ENCODE measurements at regions not wholly inside any gene's neighbourhood (a gene's known extent, or its start where the extent isn't known, plus 50 kb on each side); places are given as distances from the start of the nearest gene placed in this dataset.

DNA sequence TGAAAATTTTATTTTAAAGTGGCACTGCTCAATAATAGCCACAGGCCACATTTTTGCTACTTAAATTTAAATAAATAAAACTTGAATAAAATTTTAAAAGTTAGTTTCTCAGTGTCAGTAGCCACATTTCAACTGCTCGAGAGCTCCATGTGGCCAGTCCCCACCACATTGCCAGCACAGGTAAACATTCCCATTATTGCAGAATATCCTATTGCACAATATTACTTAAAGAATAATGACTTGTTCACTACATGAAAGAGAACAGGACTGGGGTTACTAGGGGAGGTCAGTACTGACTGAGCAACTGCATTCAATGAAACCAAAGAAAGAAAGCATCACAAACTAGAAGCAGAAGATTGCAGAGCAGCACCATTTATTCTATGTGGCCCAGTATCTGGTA, 2201.6 kb upstream of the TENM3 start:
- no peak overlapping the region for H3K4me3 ChIP-seq (ENCODE audit: low read depth, low read length)
- no peak overlapping the region for H3K27ac ChIP-seq (ENCODE audit: low read depth, low read length)
- H3K79me2 ChIP-seq (ENCODE audit: control insufficient read depth, insufficient read depth, low read length, unreplicated experiment) = no peaks in the 10 kb centered on the region
- no peaks in the 10 kb centered on the region for H3K4me1 ChIP-seq (ENCODE audit: control insufficient read depth, insufficient read depth, low read length, unreplicated experiment)
- no peak overlapping the region for H2AFZ ChIP-seq (ENCODE audit: low read length, unreplicated experiment)
- no peaks in the 10 kb centered on the region for H3K36me3 ChIP-seq (ENCODE audit: insufficient read depth, low read length)
- no peaks in the 10 kb centered on the region for H3K27me3 ChIP-seq (ENCODE audit: insufficient read depth, low read length)

- H2AFZ ChIP-seq (ENCODE audit: low read length, unreplicated experiment) = no peak overlapping the region
- no peak overlapping the region for H3K4me3 ChIP-seq (ENCODE audit: low read depth, low read length)
- H3K27ac ChIP-seq (ENCODE audit: low read depth, low read length) = no peak overlapping the region
- H3K36me3 ChIP-seq (ENCODE audit: insufficient read depth, low read length) = no peaks in the 10 kb centered on the region
- peaks cover 20% of the 10 kb centered on the region for H3K27me3 ChIP-seq (ENCODE audit: insufficient read depth, low read length)
- H3K79me2 ChIP-seq (ENCODE audit: control insufficient read depth, insufficient read depth, low read length, unreplicated experiment) = no peaks in the 10 kb centered on the region
- H3K4me1 ChIP-seq (ENCODE audit: control insufficient read depth, insufficient read depth, low read length, unreplicated experiment) = no peaks in the 10 kb centered on the region
Observed at GRCh38 chr4:180052629-180053028, 2190.6 kb upstream of the TENM3 start.

- no peaks in the 10 kb centered on the region for H3K4me1 ChIP-seq (ENCODE audit: control insufficient read depth, insufficient read depth, low read length, unreplicated experiment)
- H3K4me3 ChIP-seq (ENCODE audit: low read depth, low read length) = no peak overlapping the region
- H3K36me3 ChIP-seq (ENCODE audit: insufficient read depth, low read length) = no peaks in the 10 kb centered on the region
- no peak overlapping the region for H2AFZ ChIP-seq (ENCODE audit: low read length, unreplicated experiment)
- no peak overlapping the region for H3K27ac ChIP-seq (ENCODE audit: low read depth, low read length)
- peaks cover 34% of the 10 kb centered on the region for H3K27me3 ChIP-seq (ENCODE audit: insufficient read depth, low read length)
- no peaks in the 10 kb centered on the region for H3K79me2 ChIP-seq (ENCODE audit: control insufficient read depth, insufficient read depth, low read length, unreplicated experiment)
Observed at GRCh38 chr4:180054291-180054690, 2188.9 kb upstream of the TENM3 start.

- no peak overlapping the region for H2AFZ ChIP-seq (ENCODE audit: low read length, unreplicated experiment)
- no peak overlapping the region for H3K27ac ChIP-seq (ENCODE audit: low read depth, low read length)
- H3K36me3 ChIP-seq (ENCODE audit: insufficient read depth, low read length) = no peaks in the 10 kb centered on the region
- H3K79me2 ChIP-seq (ENCODE audit: control insufficient read depth, insufficient read depth, low read length, unreplicated experiment) = no peaks in the 10 kb centered on the region
- no peak overlapping the region for H3K4me3 ChIP-seq (ENCODE audit: low read depth, low read length)
- peaks cover 63% of the 10 kb centered on the region for H3K27me3 ChIP-seq (ENCODE audit: insufficient read depth, low read length)
- H3K4me1 ChIP-seq (ENCODE audit: control insufficient read depth, insufficient read depth, low read length, unreplicated experiment) = no peaks in the 10 kb centered on the region
Observed at GRCh38 chr4:180057299-180057721, 2185.9 kb upstream of the TENM3 start.

GRCh38 chr4:180057891-180058671, 2185.1 kb upstream of the TENM3 start:
- peak overlapping the region; percentile 36 for H2AFZ ChIP-seq (ENCODE audit: low read length, unreplicated experiment)
- peak overlapping the region; percentile 60 for H3K4me3 ChIP-seq (ENCODE audit: low read depth, low read length)

GRCh38 chr4:180058691-180059215, 2184.4 kb upstream of the TENM3 start:
- peak overlapping the region; percentile 73 for H3K4me3 ChIP-seq (ENCODE audit: low read depth, low read length)
- H3K79me2 ChIP-seq (ENCODE audit: control insufficient read depth, insufficient read depth, low read length, unreplicated experiment) = no peaks in the 10 kb centered on the region
- H3K27me3 ChIP-seq (ENCODE audit: insufficient read depth, low read length) = peaks cover 63% of the 10 kb centered on the region
- no peaks in the 10 kb centered on the region for H3K36me3 ChIP-seq (ENCODE audit: insufficient read depth, low read length)
- H3K4me1 ChIP-seq (ENCODE audit: control insufficient read depth, insufficient read depth, low read length, unreplicated experiment) = no peaks in the 10 kb centered on the region
- no peak overlapping the region for H3K27ac ChIP-seq (ENCODE audit: low read depth, low read length)
- H2AFZ ChIP-seq (ENCODE audit: low read length, unreplicated experiment) = peak overlapping the region; percentile 56

More at GRCh38 chr4:180057891-180058671, 2185.1 kb upstream of the TENM3 start:
- Histone ChIP-seq H3K27me3 (ENCODE audit: insufficient read depth, low read length) (peaks cover 63% of the 10 kb centered on the region), H3K79me2 (ENCODE audit: control insufficient read depth, insufficient read depth, low read length, unreplicated experiment) (no peaks in the 10 kb centered on the region), H3K4me1 (ENCODE audit: control insufficient read depth, insufficient read depth, low read length, unreplicated experiment) (no peaks in the 10 kb centered on the region), H3K36me3 (ENCODE audit: insufficient read depth, low read length) (no peaks in the 10 kb centered on the region), H3K27ac (ENCODE audit: low read depth, low read length) (no peak overlapping the region)

- H3K27me3 ChIP-seq (ENCODE audit: insufficient read depth, low read length) = peaks cover 63% of the 10 kb centered on the region
- no peaks in the 10 kb centered on the region for H3K36me3 ChIP-seq (ENCODE audit: insufficient read depth, low read length)
- H3K4me1 ChIP-seq (ENCODE audit: control insufficient read depth, insufficient read depth, low read length, unreplicated experiment) = no peaks in the 10 kb centered on the region
- H2AFZ ChIP-seq (ENCODE audit: low read length, unreplicated experiment) = no peak overlapping the region
- H3K4me3 ChIP-seq (ENCODE audit: low read depth, low read length) = peak overlapping the region; percentile 73
- H3K27ac ChIP-seq (ENCODE audit: low read depth, low read length) = no peak overlapping the region
- no peaks in the 10 kb centered on the region for H3K79me2 ChIP-seq (ENCODE audit: control insufficient read depth, insufficient read depth, low read length, unreplicated experiment)
Observed at GRCh38 chr4:180059216-180059881, 2183.9 kb upstream of the TENM3 start.

DNA sequence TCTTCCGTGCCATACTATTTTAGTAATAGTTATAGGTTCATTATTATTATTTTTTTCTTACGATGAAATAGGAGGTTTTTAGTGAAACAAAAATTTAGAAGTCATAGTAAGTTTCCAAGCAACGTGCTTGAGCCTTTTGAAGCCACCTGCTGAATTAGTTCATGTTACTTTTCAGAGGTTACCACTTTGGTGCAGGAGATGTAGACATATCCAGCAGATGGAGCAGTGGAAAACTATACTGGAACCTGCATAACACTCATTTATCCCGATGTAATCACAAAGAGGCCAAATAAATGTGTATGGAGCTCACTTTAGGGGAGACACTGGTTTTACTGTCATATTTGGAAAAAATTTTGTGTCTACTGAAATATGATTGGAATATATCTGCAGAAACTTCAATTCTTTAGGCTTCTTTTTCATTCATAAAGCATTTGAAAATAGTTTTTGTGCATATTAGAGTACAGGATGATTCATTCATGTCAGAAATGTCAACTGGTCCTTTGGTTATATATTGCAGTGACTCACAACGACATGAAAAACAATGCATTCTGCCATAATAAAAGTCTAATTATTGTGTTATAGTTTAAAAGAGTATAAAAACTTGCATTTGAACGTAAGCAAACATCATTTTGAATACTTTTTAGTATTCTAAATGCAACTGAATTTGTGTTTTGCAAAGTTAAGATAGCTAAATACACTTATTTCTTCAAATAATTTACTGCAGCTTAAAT, 2182.9 kb upstream of the TENM3 start:
- H2AFZ ChIP-seq (ENCODE audit: low read length, unreplicated experiment) = no peak overlapping the region
- H3K4me1 ChIP-seq (ENCODE audit: control insufficient read depth, insufficient read depth, low read length, unreplicated experiment) = no peaks in the 10 kb centered on the region
- no peak overlapping the region for H3K27ac ChIP-seq (ENCODE audit: low read depth, low read length)
- no peaks in the 10 kb centered on the region for H3K36me3 ChIP-seq (ENCODE audit: insufficient read depth, low read length)
- peaks cover 63% of the 10 kb centered on the region for H3K27me3 ChIP-seq (ENCODE audit: insufficient read depth, low read length)
- no peaks in the 10 kb centered on the region for H3K79me2 ChIP-seq (ENCODE audit: control insufficient read depth, insufficient read depth, low read length, unreplicated experiment)
- H3K4me3 ChIP-seq (ENCODE audit: low read depth, low read length) = no peak overlapping the region

GRCh38 chr4:180081072-180081471, 2162.1 kb upstream of the TENM3 start:
- Histone ChIP-seq H3K79me2 (ENCODE audit: control insufficient read depth, insufficient read depth, low read length, unreplicated experiment) (no peaks in the 10 kb centered on the region), H3K36me3 (ENCODE audit: insufficient read depth, low read length) (no peaks in the 10 kb centered on the region), H3K27me3 (ENCODE audit: insufficient read depth, low read length) (no peaks in the 10 kb centered on the region), H3K27ac (ENCODE audit: low read depth, low read length) (no peak overlapping the region), H3K4me3 (ENCODE audit: low read depth, low read length) (no peak overlapping the region), H3K4me1 (ENCODE audit: control insufficient read depth, insufficient read depth, low read length, unreplicated experiment) (no peaks in the 10 kb centered on the region), H2AFZ (ENCODE audit: low read length, unreplicated experiment) (no peak overlapping the region)

DNA sequence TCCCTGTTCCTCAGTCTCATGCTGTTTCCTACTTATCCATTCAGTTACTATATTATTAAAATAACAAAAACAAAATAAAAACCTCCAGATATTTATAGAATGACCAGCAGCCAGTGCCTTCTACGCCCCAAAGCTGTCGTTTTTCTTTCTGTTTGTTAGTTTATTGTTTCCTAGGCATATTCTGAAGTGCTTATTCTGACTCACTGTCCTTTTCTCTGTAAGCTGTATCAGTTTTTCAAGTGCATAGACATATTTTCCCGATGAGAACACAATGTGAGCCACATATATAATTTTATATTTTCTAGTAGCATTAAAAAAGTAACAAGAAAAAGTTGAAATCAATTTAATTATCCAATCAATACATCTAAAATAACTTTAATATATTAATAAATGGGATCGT, 2158.6 kb upstream of the TENM3 start:
- Histone ChIP-seq H3K27ac (ENCODE audit: low read depth, low read length) (no peak overlapping the region), H2AFZ (ENCODE audit: low read length, unreplicated experiment) (no peak overlapping the region), H3K36me3 (ENCODE audit: insufficient read depth, low read length) (no peaks in the 10 kb centered on the region), H3K4me3 (ENCODE audit: low read depth, low read length) (no peak overlapping the region), H3K4me1 (ENCODE audit: control insufficient read depth, insufficient read depth, low read length, unreplicated experiment) (no peaks in the 10 kb centered on the region), H3K79me2 (ENCODE audit: control insufficient read depth, insufficient read depth, low read length, unreplicated experiment) (no peaks in the 10 kb centered on the region), H3K27me3 (ENCODE audit: insufficient read depth, low read length) (no peaks in the 10 kb centered on the region)
